Kidney epithelial cell (primary cell): ENCODE measurements at regions not wholly inside any gene's neighbourhood (a gene's known extent, or its start where the extent isn't known, plus 50 kb on each side); places are given as distances from the start of the nearest gene placed in this dataset.

Experiments
- DNase-seq: peaks from one replicate; pipeline ENCODE4 v3.0.0-alpha.2; 2010; ENCODE audit warnings: low read depth
- H3K27me3 ChIP-seq: 2 replicates; pipeline ENCODE4 v1.6.0; 2011; ENCODE audit warnings: low read length; ENCODE audit not compliant: control insufficient read depth, insufficient read depth
- H3K36me3 ChIP-seq: 2 replicates; pipeline ENCODE4 v1.5.1; 2011; ENCODE audit warnings: low read length; ENCODE audit not compliant: control insufficient read depth, insufficient read depth
- H3K4me3 ChIP-seq: 2 replicates; pipeline ENCODE4 v1.5.1; 2011; ENCODE audit warnings: low read depth, mild to moderate bottlenecking, control low read depth, low read length
- CTCF ChIP-seq: IDR thresholded peaks from 2 replicates; pipeline ENCODE4 v1.5.1; 2011; ENCODE audit warnings: mild to moderate bottlenecking, moderate library complexity, low read length, control low read depth, inconsistent platforms; ENCODE audit not compliant: insufficient read depth, poor library complexity, severe bottlenecking

- Histone ChIP-seq H3K27me3 (no peaks in the 10 kb centered on the region), H3K36me3 (no peaks in the 10 kb centered on the region), H3K4me3 (no peak overlapping the region)
- no peak for DNase-seq
- TF ChIP-seq CTCF, result no peak
Observed at GRCh38 chr2:142575561-142575960, 301.9 kb upstream of the KYNU start.

- no peaks in the 10 kb centered on the region for H3K27me3 ChIP-seq
- no peaks in the 10 kb centered on the region for H3K36me3 ChIP-seq
- no peak for DNase-seq
- TF ChIP-seq CTCF, result no peak
- H3K4me3 ChIP-seq, result no peak overlapping the region
Observed at GRCh38 chr2:142574388-142574787, 303.1 kb upstream of the KYNU start.

- H3K4me3 ChIP-seq, result no peak overlapping the region
- TF ChIP-seq CTCF, result no peak
- no peak for DNase-seq
- H3K36me3 ChIP-seq, result no peaks in the 10 kb centered on the region
- no peaks in the 10 kb centered on the region for H3K27me3 ChIP-seq
Observed at GRCh38 chr2:142572346-142573132, 304.9 kb upstream of the KYNU start.

- no peak for DNase-seq
- no peak overlapping the region for H3K4me3 ChIP-seq
- no peaks in the 10 kb centered on the region for H3K27me3 ChIP-seq
- no peaks in the 10 kb centered on the region for H3K36me3 ChIP-seq
- TF ChIP-seq CTCF, result no peak
Observed at GRCh38 chr2:142571934-142572333, 305.5 kb upstream of the KYNU start.

- no peak for DNase-seq
- no peak overlapping the region for H3K4me3 ChIP-seq
- TF ChIP-seq CTCF, result no peak
Observed at GRCh38 chr2:142562900-142563299, 314.6 kb upstream of the KYNU start.

GRCh38 chr2:142561656-142562055, 315.8 kb upstream of the KYNU start:
- no peaks in the 10 kb centered on the region for H3K36me3 ChIP-seq
- no peak for DNase-seq

More at GRCh38 chr2:142562900-142563299, 314.6 kb upstream of the KYNU start:
- Histone ChIP-seq H3K27me3 (no peaks in the 10 kb centered on the region), H3K36me3 (no peaks in the 10 kb centered on the region)

More at GRCh38 chr2:142561656-142562055, 315.8 kb upstream of the KYNU start:
- TF ChIP-seq CTCF, result no peak
- Histone ChIP-seq H3K4me3 (no peak overlapping the region), H3K27me3 (no peaks in the 10 kb centered on the region)
